CD14-positive monocyte (primary cell): ENCODE measurements at regions not wholly inside any gene's neighbourhood (a gene's known extent, or its start where the extent isn't known, plus 50 kb on each side); places are given as distances from the start of the nearest gene placed in this dataset.

Experiments used
- DNase-seq, 3 donors: peaks; one replicate each; pipeline ENCODE4 v3.0.0-alpha.2; 2011 to 2022
- H2AFZ ChIP-seq: 2 replicates; pipeline ENCODE4 v1.6.0; 2012; ENCODE audit warnings: mild to moderate bottlenecking, low read depth, low read length, inconsistent platforms; ENCODE audit not compliant: insufficient read depth, poor library complexity, severe bottlenecking
- H3K27ac ChIP-seq, 2 donors: 1 replicate in 1 of 2; 2 replicates in 1 of 2; pipeline ENCODE4 v1.5.1; 2012 to 2013; ENCODE audit warnings: low read length in 2 of 2, control low read depth in 1 of 2, inconsistent platforms in 1 of 2, low read depth in 1 of 2, mild to moderate bottlenecking in 1 of 2
- H3K27me3 ChIP-seq, 2 donors: one replicate each; pipeline versions ENCODE4 v1.6.0 to v1.6.1; 2011 to 2013; ENCODE audit warnings: low read length in 2 of 2; ENCODE audit not compliant: control insufficient read depth in 2 of 2, insufficient read depth in 2 of 2
- H3K36me3 ChIP-seq, 2 donors: replicated peaks in 1 of 2; 1 replicate in 1 of 2; 2 replicates in 1 of 2; pipeline versions ENCODE4 v1.5.1 to v1.6.1; 2012 to 2013; ENCODE audit warnings: low read length in 2 of 2, control low read depth in 1 of 2, inconsistent platforms in 1 of 2, mild to moderate bottlenecking in 1 of 2; ENCODE audit not compliant: insufficient read depth in 2 of 2, control insufficient read depth in 1 of 2
- H3K4me1 ChIP-seq, 2 donors: 1 replicate in 1 of 2; 2 replicates in 1 of 2; pipeline versions ENCODE4 v1.5.1 to v1.6.1; 2012 to 2013; ENCODE audit warnings: low read length in 2 of 2, control low read depth in 1 of 2, inconsistent platforms in 1 of 2, mild to moderate bottlenecking in 1 of 2, moderate library complexity in 1 of 2; ENCODE audit not compliant: insufficient read depth in 2 of 2, control insufficient read depth in 1 of 2
- H3K4me2 ChIP-seq: replicated peaks from 2 replicates; pipeline ENCODE3; 2012; ENCODE audit warnings: low read length, moderate library complexity, mild to moderate bottlenecking; ENCODE audit not compliant: poor library complexity, severe bottlenecking; ENCODE audit errors: extremely low read depth
- H3K4me3 ChIP-seq, 3 experiments: fragments of 200-600 bp in 1 of 3; sonication (generic) in 1 of 3; replicated peaks in 1 of 3; 1 replicate in 2 of 3; 2 replicates in 1 of 3; pipeline ENCODE4 v1.5.1; 2011 to 2013; ENCODE audit warnings: low read length in 3 of 3, mild to moderate bottlenecking in 3 of 3, control low read depth in 2 of 3, low read depth in 2 of 3, inconsistent platforms in 1 of 3, moderate library complexity in 1 of 3
- H3K79me2 ChIP-seq: 2 replicates; pipeline ENCODE4 v1.6.0; 2012; ENCODE audit warnings: mild to moderate bottlenecking, control low read depth, inconsistent platforms, low read length, moderate library complexity; ENCODE audit not compliant: insufficient read depth
- H3K9ac ChIP-seq: 2 replicates; pipeline ENCODE4 v1.6.0; 2017; ENCODE audit warnings: low read length, mild to moderate bottlenecking; ENCODE audit not compliant: insufficient read depth, poor library complexity, severe bottlenecking
- H3K9me3 ChIP-seq, 2 donors: replicated peaks in 1 of 2; 1 replicate in 1 of 2; 2 replicates in 1 of 2; pipeline versions ENCODE4 v1.5.1 to v1.6.1; 2012 to 2013; ENCODE audit warnings: low read length in 2 of 2, control low read depth in 1 of 2; ENCODE audit not compliant: control insufficient read depth in 1 of 2, insufficient read depth in 1 of 2
- H4K20me1 ChIP-seq: 2 replicates; pipeline ENCODE4 v1.6.0; 2012; ENCODE audit warnings: mild to moderate bottlenecking, low read length, control low read depth, moderate library complexity; ENCODE audit not compliant: insufficient read depth
- H3K27ac Mint-ChIP-seq, 7 donors: one replicate each; pipeline ENCODE4 v1.8.0; 2020; ENCODE audit warnings: mild to moderate bottlenecking in 7 of 7, mixed read lengths in 7 of 7, moderate library complexity in 6 of 7, inconsistent platforms in 2 of 7
- H3K27me3 Mint-ChIP-seq, 3 donors: one replicate each; pipeline ENCODE4 v1.8.0; 2021 to 2022; ENCODE audit warnings: low read depth in 3 of 3, mild to moderate bottlenecking in 3 of 3, mixed read lengths in 3 of 3, moderate library complexity in 3 of 3, inconsistent platforms in 1 of 3
- H3K36me3 Mint-ChIP-seq, 2 donors: one replicate each; pipeline ENCODE4 v1.8.0; 2020; ENCODE audit warnings: mixed read lengths in 2 of 2, inconsistent platforms in 1 of 2, mild to moderate bottlenecking in 1 of 2
- H3K4me1 Mint-ChIP-seq: one replicate; pipeline ENCODE4 v1.8.0; 2020; ENCODE audit warnings: mild to moderate bottlenecking, mixed read lengths
- H3K4me3 Mint-ChIP-seq, 2 donors: one replicate each; pipeline ENCODE4 v1.8.0; 2020; ENCODE audit warnings: mild to moderate bottlenecking in 2 of 2, mixed read lengths in 2 of 2, moderate library complexity in 1 of 2
- H3K9me3 Mint-ChIP-seq, 7 donors: one replicate each; pipeline ENCODE4 v1.8.0; 2020 to 2022; ENCODE audit warnings: mixed read lengths in 7 of 7, mild to moderate bottlenecking in 6 of 7, moderate library complexity in 6 of 7, inconsistent platforms in 2 of 7
- WGBS: methylation state at CpG from one replicate; pipeline ENCODE4 v1.1.5; 2013; ENCODE audit warnings: missing lambda C conversion rate; ENCODE audit not compliant: insufficient coverage; 5-methylcytosine and 5-hydroxymethylcytosine counted together
- intact Hi-C, 2 donors: fragments of 100-400 bp; cut with micrococcal nuclease; formaldehyde crosslinking; loops; one replicate each; pipeline versions ENCODE4 v1.15.0 to v1.15.1; 2023
- TF ChIP-seq, protein P1 (sequence below): fragments of 200-600 bp; IDR thresholded peaks from one replicate; pipeline ENCODE4 v1.8.0; 2022; ENCODE audit warnings: antibody characterized with exemption, mild to moderate bottlenecking

DNA sequence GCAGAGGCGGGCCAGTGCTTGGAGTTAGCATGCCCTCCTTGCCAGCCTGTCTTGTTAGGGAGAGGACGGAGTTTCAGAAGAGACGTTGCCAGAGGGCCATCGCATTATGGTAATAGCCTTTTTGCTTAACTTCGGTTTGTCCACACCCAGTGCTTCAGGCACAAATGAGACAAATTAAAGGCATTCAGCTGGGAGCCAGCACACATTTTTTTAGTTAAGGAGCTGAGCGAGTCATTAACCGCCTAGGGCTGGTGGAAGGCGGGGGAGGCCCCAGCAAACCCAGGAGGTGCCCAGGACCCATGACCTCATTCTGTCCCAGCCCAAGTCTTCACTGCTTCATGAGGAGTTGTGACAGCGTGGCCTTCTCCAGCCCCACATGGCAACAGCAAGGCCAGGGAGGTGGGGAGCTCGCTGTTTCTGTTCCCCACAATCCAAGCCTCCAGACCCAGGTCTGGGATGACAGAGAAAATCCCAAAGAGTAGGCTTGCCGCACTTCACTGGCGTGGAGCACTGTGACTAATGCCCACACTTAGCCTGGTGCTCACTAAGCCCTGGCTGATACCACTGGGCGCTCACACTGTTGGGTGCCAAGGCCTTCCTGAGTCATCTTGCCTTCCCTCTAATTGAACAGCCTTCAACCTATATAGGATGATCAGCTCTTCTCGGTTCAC is 237.1 kb downstream of the ANKRD60 start:
- no peak overlapping the region for H3K4me3 Mint-ChIP-seq
- intact Hi-C loops = no loop called here
- H3K4me1 Mint-ChIP-seq = peaks cover 7% of the 10 kb centered on the region
- Histone ChIP-seq H3K4me1 (peaks cover 7% of the 10 kb centered on the region in 2 donors), H4K20me1 (no peaks in the 10 kb centered on the region), H3K79me2 (no peaks in the 10 kb centered on the region), H2AFZ (no peak overlapping the region), H3K27me3 (no peaks in the 10 kb centered on the region), H3K4me2 (no peak overlapping the region), H3K9ac (no peak overlapping the region), H3K27ac (no peak overlapping the region), H3K4me3 (no peak overlapping the region), H3K36me3 (no peaks in the 10 kb centered on the region), H3K9me3 (no peaks in the 10 kb centered on the region)
- 95% methylated on average over 12 of the region's 14 CpGs for WGBS
- no peaks in the 10 kb centered on the region for H3K36me3 Mint-ChIP-seq
- peaks cover 2 to 8% (median 6%) of the 10 kb centered on the region in 3 donors for H3K27me3 Mint-ChIP-seq
- H3K9me3 Mint-ChIP-seq = no peaks in the 10 kb centered on the region
- H3K27ac Mint-ChIP-seq = no peak overlapping the region
- TF ChIP-seq, protein P1, sequence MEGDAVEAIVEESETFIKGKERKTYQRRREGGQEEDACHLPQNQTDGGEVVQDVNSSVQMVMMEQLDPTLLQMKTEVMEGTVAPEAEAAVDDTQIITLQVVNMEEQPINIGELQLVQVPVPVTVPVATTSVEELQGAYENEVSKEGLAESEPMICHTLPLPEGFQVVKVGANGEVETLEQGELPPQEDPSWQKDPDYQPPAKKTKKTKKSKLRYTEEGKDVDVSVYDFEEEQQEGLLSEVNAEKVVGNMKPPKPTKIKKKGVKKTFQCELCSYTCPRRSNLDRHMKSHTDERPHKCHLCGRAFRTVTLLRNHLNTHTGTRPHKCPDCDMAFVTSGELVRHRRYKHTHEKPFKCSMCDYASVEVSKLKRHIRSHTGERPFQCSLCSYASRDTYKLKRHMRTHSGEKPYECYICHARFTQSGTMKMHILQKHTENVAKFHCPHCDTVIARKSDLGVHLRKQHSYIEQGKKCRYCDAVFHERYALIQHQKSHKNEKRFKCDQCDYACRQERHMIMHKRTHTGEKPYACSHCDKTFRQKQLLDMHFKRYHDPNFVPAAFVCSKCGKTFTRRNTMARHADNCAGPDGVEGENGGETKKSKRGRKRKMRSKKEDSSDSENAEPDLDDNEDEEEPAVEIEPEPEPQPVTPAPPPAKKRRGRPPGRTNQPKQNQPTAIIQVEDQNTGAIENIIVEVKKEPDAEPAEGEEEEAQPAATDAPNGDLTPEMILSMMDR = no peak
- no peak for DNase-seq

- Mint-ChIP-seq H3K27ac (no peak overlapping the region), H3K9me3 (no peaks in the 10 kb centered on the region), H3K27me3 (peaks cover 2 to 8% (median 6%) of the 10 kb centered on the region in 3 donors), H3K4me3 (no peak overlapping the region), H3K36me3 (no peaks in the 10 kb centered on the region), H3K4me1 (no peaks in the 10 kb centered on the region)
- DNase-seq = no peak
- H3K27me3 ChIP-seq = no peaks in the 10 kb centered on the region
- no peak overlapping the region for H3K9ac ChIP-seq
- intact Hi-C loops = no loop called here
- no peaks in the 10 kb centered on the region for H3K4me1 ChIP-seq
- H3K36me3 ChIP-seq = no peaks in the 10 kb centered on the region
- no CpG with 5 or more reads among the region's 8 CpGs for WGBS
- no peak overlapping the region for H3K4me3 ChIP-seq
- H3K79me2 ChIP-seq = no peaks in the 10 kb centered on the region
- H3K9me3 ChIP-seq = no peaks in the 10 kb centered on the region
- H3K4me2 ChIP-seq = no peak overlapping the region
- no peak overlapping the region for H2AFZ ChIP-seq
- H4K20me1 ChIP-seq = no peaks in the 10 kb centered on the region
- TF ChIP-seq, protein P1 = no peak
- H3K27ac ChIP-seq = no peak overlapping the region
Measured at GRCh38 chr20:57990396-57990987, 238.0 kb downstream of the ANKRD60 start.
